Endothelial cell of umbilical vein (primary cell): ENCODE measurements at regions not wholly inside any gene's neighbourhood (a gene's known extent, or its start where the extent isn't known, plus 50 kb on each side); places are given as distances from the start of the nearest gene placed in this dataset.

Experiments used
- BruUV-seq: library from RNA; stranded (reverse); fragments of 400-500 nt; replicated peaks from 2 replicates; lab custom pipeline; 2021; lab: Mats Ljungman, UMichigan
- CTCF ChIA-PET: fragments of 300-600, 350-600 bp; sonication (Branson Sonifier 250); formaldehyde crosslinking; loops from one replicate; lab custom pipeline; 2021; ENCODE audit warnings: antibody characterized with exemption, inconsistent platforms; lab: Charles Lee
- POLR2A ChIA-PET: fragments of 300-600, 350-600 bp; sonication (Branson Sonifier 250); formaldehyde crosslinking; loops from one replicate; lab custom pipeline; 2021; ENCODE audit warnings: antibody characterized with exemption, inconsistent platforms; lab: Charles Lee
- DNase-seq: peaks from one replicate; pipeline ENCODE4 v3.0.0-alpha.2; 2011; ENCODE audit warnings: low read depth, low spot score
- FAIRE-seq: peaks from 2 replicates; lab custom pipeline; 2011; peaks lifted over from hg19 to GRCh38; lab: Jason Lieb, UNC
- H2AFZ ChIP-seq: 2 replicates; pipeline ENCODE4 v1.6.0; 2012; ENCODE audit warnings: low read depth, low read length, control low read depth, inconsistent platforms
- H3K27ac ChIP-seq: 2 replicates; pipeline ENCODE4 v1.5.1; 2011; ENCODE audit warnings: low read depth, mild to moderate bottlenecking, control low read depth, low read length, moderate library complexity; ENCODE audit not compliant: insufficient read depth
- H3K27me3 ChIP-seq, 2 experiments: 2 replicates each; pipeline versions ENCODE4 v1.6.0 to v1.6.1; 2011; ENCODE audit warnings: low read length in 2 of 2, mixed read lengths in 1 of 2; ENCODE audit not compliant: control insufficient read depth in 2 of 2, insufficient read depth in 2 of 2
- H3K36me3 ChIP-seq, 2 experiments: 2 replicates in 1 of 2; 3 replicates in 1 of 2; pipeline ENCODE4 v1.5.1; 2011; ENCODE audit warnings: low read length in 2 of 2, mild to moderate bottlenecking in 1 of 2, moderate library complexity in 1 of 2; ENCODE audit not compliant: control insufficient read depth in 2 of 2, insufficient read depth in 2 of 2; ENCODE audit errors: extremely low read depth in 1 of 2
- H3K4me1 ChIP-seq: 3 replicates; pipeline ENCODE4 v1.5.1; 2011; ENCODE audit warnings: mild to moderate bottlenecking, low read length; ENCODE audit not compliant: control insufficient read depth, insufficient read depth; ENCODE audit errors: extremely low read depth
- H3K4me2 ChIP-seq: 2 replicates; pipeline ENCODE4 v1.6.1; 2011; ENCODE audit warnings: low read length, control low read depth, mixed read lengths; ENCODE audit not compliant: insufficient read depth
- H3K4me3 ChIP-seq, 3 experiments: fragments of 200-600 bp in 1 of 3; sonication (generic), shearing (Covaris generic) in 1 of 3; replicated peaks in 1 of 3; 2 replicates each; pipeline ENCODE4 v1.5.1; 2011 to 2016; ENCODE audit warnings: control low read depth in 3 of 3, low read length in 3 of 3, mild to moderate bottlenecking in 2 of 3, inconsistent platforms in 1 of 3, low read depth in 1 of 3, moderate library complexity in 1 of 3; ENCODE audit not compliant: insufficient read depth in 1 of 3
- H3K79me2 ChIP-seq: 2 replicates; pipeline ENCODE4 v1.6.0; 2012; ENCODE audit warnings: low read length, inconsistent platforms; ENCODE audit not compliant: control insufficient read depth, insufficient read depth
- H3K9ac ChIP-seq: replicated peaks from 2 replicates; pipeline ENCODE3; 2011; ENCODE audit warnings: low read length, control low read depth; ENCODE audit not compliant: insufficient read depth; ENCODE audit errors: extremely low read depth
- H3K9me1 ChIP-seq: replicated peaks from 3 replicates; pipeline ENCODE4 v1.6.0; 2011; ENCODE audit warnings: mild to moderate bottlenecking, low read length; ENCODE audit not compliant: control insufficient read depth, insufficient read depth; ENCODE audit errors: extremely low read depth
- H3K9me3 ChIP-seq: replicated peaks from 2 replicates; pipeline ENCODE4 v1.5.1; 2012; ENCODE audit warnings: low read length, inconsistent platforms; ENCODE audit not compliant: control insufficient read depth, insufficient read depth
- H4K20me1 ChIP-seq: replicated peaks from 2 replicates; pipeline ENCODE3; 2011; ENCODE audit warnings: mild to moderate bottlenecking, low read length; ENCODE audit not compliant: control insufficient read depth, insufficient read depth; ENCODE audit errors: extremely low read depth
- EZH2 ChIP-seq: IDR thresholded peaks from 2 replicates; pipeline ENCODE4 v1.6.1; 2012; ENCODE audit warnings: borderline replicate concordance, low read depth, mild to moderate bottlenecking, moderate library complexity, low read length, inconsistent platforms; ENCODE audit not compliant: severe bottlenecking
- FOS ChIP-seq: IDR thresholded peaks from 2 replicates; pipeline ENCODE4 v1.6.1; 2011; ENCODE audit warnings: mild to moderate bottlenecking, low read length, moderate library complexity, borderline replicate concordance; ENCODE audit not compliant: insufficient read depth
- GATA2 ChIP-seq: IDR thresholded peaks from 2 replicates; pipeline ENCODE4 v1.7.0; 2011; ENCODE audit warnings: low read depth, mild to moderate bottlenecking, moderate library complexity, mixed read lengths, low read length; ENCODE audit not compliant: insufficient read length, insufficient read depth
- JUN ChIP-seq: IDR thresholded peaks from 2 replicates; pipeline ENCODE4 v1.6.1; 2011; ENCODE audit warnings: borderline replicate concordance, low read depth; ENCODE audit not compliant: insufficient read length, insufficient read depth
- MAX ChIP-seq: IDR thresholded peaks from 2 replicates; pipeline ENCODE4 v1.6.1; 2011; ENCODE audit not compliant: insufficient read depth, insufficient read length
- MYC ChIP-seq: IDR thresholded peaks from one replicate; pipeline ENCODE4 v1.6.1; 2011; ENCODE audit warnings: mild to moderate bottlenecking, low read depth, low read length
- POLR2A ChIP-seq: IDR thresholded peaks from 2 replicates; pipeline ENCODE4 v1.6.1; 2012; ENCODE audit warnings: low read depth, mild to moderate bottlenecking, control low read depth, low read length
- POLR2AphosphoS5 ChIP-seq: IDR thresholded peaks from 2 replicates; pipeline ENCODE4 v1.6.1; 2012; ENCODE audit warnings: low read depth, mild to moderate bottlenecking, control low read depth, low read length, moderate library complexity; ENCODE audit not compliant: insufficient read depth
- dilution Hi-C: fragments of 300-500 bp; cut with MboI; formaldehyde crosslinking; loops from one replicate; pipeline ENCODE4 v1.15.0; 2019; ENCODE audit warnings: low sequenced_read_pairs; ENCODE audit not compliant: extremely low pct_ligation_motif_present
- intact Hi-C: fragments of 100-400 bp; cut with micrococcal nuclease; formaldehyde crosslinking; loops from one replicate; pipeline ENCODE4 v1.10.0; 2022
- TF ChIP-seq, protein P1 (sequence below), 2 donors: IDR thresholded peaks; 1 replicate in 1 of 2; 2 replicates in 1 of 2; pipeline ENCODE4 v1.5.1; 2011; ENCODE audit warnings: low read length in 2 of 2, mild to moderate bottlenecking in 2 of 2, moderate library complexity in 2 of 2, control low read depth in 1 of 2, inconsistent platforms in 1 of 2, low read depth in 1 of 2; ENCODE audit not compliant: insufficient read depth in 1 of 2; ENCODE audit errors: extremely low read depth in 1 of 2

- H3K36me3 ChIP-seq = no peaks in the 10 kb centered on the region
- H3K4me1 ChIP-seq = peaks cover 36% of the 10 kb centered on the region
- POLR2A ChIA-PET = no interaction called here
- no peak overlapping the region for H3K27ac ChIP-seq
- CTCF ChIA-PET = interaction anchor here (1.6 to 1.9 kb wide), 2 partner anchors 13 to 14 kb away, joined by 3 to 6 read pairs; no protein-coding TSS in a partner anchor
- H3K9ac ChIP-seq = no peak overlapping the region
- FAIRE-seq (no peak), DNase-seq (no peak)
- no peak for TF ChIP-seq JUN
- TF ChIP-seq, protein P1, sequence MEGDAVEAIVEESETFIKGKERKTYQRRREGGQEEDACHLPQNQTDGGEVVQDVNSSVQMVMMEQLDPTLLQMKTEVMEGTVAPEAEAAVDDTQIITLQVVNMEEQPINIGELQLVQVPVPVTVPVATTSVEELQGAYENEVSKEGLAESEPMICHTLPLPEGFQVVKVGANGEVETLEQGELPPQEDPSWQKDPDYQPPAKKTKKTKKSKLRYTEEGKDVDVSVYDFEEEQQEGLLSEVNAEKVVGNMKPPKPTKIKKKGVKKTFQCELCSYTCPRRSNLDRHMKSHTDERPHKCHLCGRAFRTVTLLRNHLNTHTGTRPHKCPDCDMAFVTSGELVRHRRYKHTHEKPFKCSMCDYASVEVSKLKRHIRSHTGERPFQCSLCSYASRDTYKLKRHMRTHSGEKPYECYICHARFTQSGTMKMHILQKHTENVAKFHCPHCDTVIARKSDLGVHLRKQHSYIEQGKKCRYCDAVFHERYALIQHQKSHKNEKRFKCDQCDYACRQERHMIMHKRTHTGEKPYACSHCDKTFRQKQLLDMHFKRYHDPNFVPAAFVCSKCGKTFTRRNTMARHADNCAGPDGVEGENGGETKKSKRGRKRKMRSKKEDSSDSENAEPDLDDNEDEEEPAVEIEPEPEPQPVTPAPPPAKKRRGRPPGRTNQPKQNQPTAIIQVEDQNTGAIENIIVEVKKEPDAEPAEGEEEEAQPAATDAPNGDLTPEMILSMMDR (IDR thresholded peaks at IDR 0.05; ENCODE audit: extremely low read depth in 1 of 2, insufficient read depth in 1 of 2, low read depth in 1 of 2, low read length in 2 of 2) = no peak
- no peak for TF ChIP-seq EZH2
- TF ChIP-seq FOS = no peak
- no peak for TF ChIP-seq MAX
- no peak for TF ChIP-seq GATA2
- no peak for TF ChIP-seq MYC
- TF ChIP-seq POLR2A = no peak
- TF ChIP-seq POLR2AphosphoS5 = no peak
- H3K9me1 ChIP-seq = no peaks in the 10 kb centered on the region
- no peaks in the 10 kb centered on the region for H4K20me1 ChIP-seq
- no TSS peak for BruUV-seq
- no peak overlapping the region for H3K4me2 ChIP-seq
- no peaks in the 10 kb centered on the region for H3K9me3 ChIP-seq
- dilution Hi-C loops (no loop called here), intact Hi-C loops (no loop called here)
- H3K79me2 ChIP-seq = no peaks in the 10 kb centered on the region
- no peak overlapping the region for H2AFZ ChIP-seq
- no peak overlapping the region for H3K4me3 ChIP-seq
- no peaks in the 10 kb centered on the region for H3K27me3 ChIP-seq
Measured at GRCh38 chr15:35678774-35679173, 132.8 kb upstream of the DPH6 start.
